Duodenal mucosa (tissue), 2 donors: ENCODE measurements at regions not wholly inside any gene's neighbourhood (a gene's known extent, or its start where the extent isn't known, plus 50 kb on each side); places are given as distances from the start of the nearest gene placed in this dataset.
"Not testable (repeated sequence)": the region's sequence is repeated elsewhere in the genome, so short reads cannot be mapped to it uniquely, and the experiment has no call there.

Experiments
- H3K27ac ChIP-seq: one replicate; pipeline ENCODE4 v1.7.0; 2013; ENCODE audit warnings: low read depth, low read length
- H3K27me3 ChIP-seq, 2 donors: one replicate each; pipeline ENCODE4 v1.7.0; 2013; ENCODE audit warnings: low read length in 2 of 2, control low read depth in 1 of 2; ENCODE audit not compliant: insufficient read depth in 2 of 2, control insufficient read depth in 1 of 2
- H3K36me3 ChIP-seq, 2 donors: one replicate each; pipeline ENCODE4 v1.7.0; 2013; ENCODE audit warnings: low read length in 2 of 2, control low read depth in 1 of 2; ENCODE audit not compliant: insufficient read depth in 2 of 2, control insufficient read depth in 1 of 2
- H3K4me1 ChIP-seq, 2 donors: one replicate each; pipeline ENCODE4 v1.7.0; 2013; ENCODE audit warnings: low read length in 2 of 2, control low read depth in 1 of 2; ENCODE audit not compliant: insufficient read depth in 2 of 2, control insufficient read depth in 1 of 2
- H3K4me3 ChIP-seq, 2 donors: one replicate each; pipeline ENCODE4 v1.7.0; 2013; ENCODE audit warnings: low read length in 2 of 2, low read depth in 1 of 2
- H3K9ac ChIP-seq, 2 donors: one replicate each; pipeline ENCODE4 v1.7.0; 2013; ENCODE audit warnings: low read length in 2 of 2, low read depth in 1 of 2
- H3K9me3 ChIP-seq, 2 donors: one replicate each; pipeline ENCODE4 v1.7.0; 2013; ENCODE audit warnings: low read length in 2 of 2, control low read depth in 1 of 2; ENCODE audit not compliant: control insufficient read depth in 1 of 2

DNA sequence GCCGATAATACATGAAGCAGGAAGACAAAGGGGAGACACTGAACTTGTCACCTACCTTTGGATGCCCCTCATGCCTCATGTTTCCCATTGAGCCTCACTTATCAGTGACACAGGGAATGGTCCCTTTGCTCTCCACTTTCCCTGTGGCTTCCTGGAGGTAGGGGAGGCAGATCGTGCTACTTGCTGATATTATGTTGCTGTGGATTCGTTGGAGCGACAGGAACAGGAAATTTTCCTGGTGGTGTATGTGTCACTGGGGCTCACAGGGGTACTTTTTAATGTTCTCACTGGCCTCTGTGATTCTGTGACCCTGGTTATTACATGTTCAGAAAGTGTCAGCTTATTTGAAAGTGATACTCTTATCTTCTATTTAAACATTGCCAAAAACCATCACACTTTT lies 72.7 kb upstream of the VKORC1L1 start:
- H3K27ac ChIP-seq, H3K9me3 ChIP-seq, H3K9ac ChIP-seq, H3K27me3 ChIP-seq, H3K4me1 ChIP-seq, H3K4me3 ChIP-seq: not testable (repeated sequence)
- peaks cover 0 to 11% of the 10 kb centered on the region in 2 donors for H3K36me3 ChIP-seq

GRCh38 chr7:65800890-65801341 lies 72.0 kb upstream of the VKORC1L1 start:
- no peaks in the 10 kb centered on the region for H3K27me3 ChIP-seq
- H3K9ac ChIP-seq: no peak overlapping the region
- H3K4me3 ChIP-seq: no peak overlapping the region
- no peaks in the 10 kb centered on the region for H3K4me1 ChIP-seq
- no peaks in the 10 kb centered on the region for H3K9me3 ChIP-seq
- H3K36me3 ChIP-seq: peaks cover 0 to 11% of the 10 kb centered on the region in 2 donors
- H3K27ac ChIP-seq: no peak overlapping the region

DNA sequence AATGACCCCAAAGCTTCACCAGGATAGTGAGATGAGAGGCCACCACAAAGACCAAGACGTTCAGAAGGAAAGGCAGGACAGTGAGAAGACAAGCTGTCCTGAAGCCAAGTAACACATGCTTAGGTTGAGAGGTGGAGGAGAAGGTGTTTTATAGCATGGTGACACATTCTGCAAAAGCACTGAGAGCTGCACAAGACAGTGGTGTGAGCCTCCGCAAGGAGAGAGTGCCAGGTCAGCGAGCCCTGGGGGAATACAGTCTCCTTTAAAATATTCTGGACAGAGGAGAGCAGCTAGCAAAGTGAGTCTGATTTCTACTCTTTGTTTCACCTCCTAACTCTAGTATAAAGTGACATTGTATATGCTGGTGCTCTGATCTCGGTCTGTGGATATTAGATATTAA lies 68.0 kb upstream of the VKORC1L1 start:
- Histone ChIP-seq H3K36me3 (peaks cover 0 to 7% of the 10 kb centered on the region in 2 donors), H3K27me3 (no peaks in the 10 kb centered on the region), H3K4me3 (no peak overlapping the region), H3K9me3 (no peaks in the 10 kb centered on the region), H3K27ac (no peak overlapping the region), H3K4me1 (no peaks in the 10 kb centered on the region), H3K9ac (no peak overlapping the region)

- H3K4me1 ChIP-seq, H3K9me3 ChIP-seq, H3K36me3 ChIP-seq: not testable (repeated sequence)
Measured at GRCh38 chr7:65807067-65807466, 65.8 kb upstream of the VKORC1L1 start.

DNA sequence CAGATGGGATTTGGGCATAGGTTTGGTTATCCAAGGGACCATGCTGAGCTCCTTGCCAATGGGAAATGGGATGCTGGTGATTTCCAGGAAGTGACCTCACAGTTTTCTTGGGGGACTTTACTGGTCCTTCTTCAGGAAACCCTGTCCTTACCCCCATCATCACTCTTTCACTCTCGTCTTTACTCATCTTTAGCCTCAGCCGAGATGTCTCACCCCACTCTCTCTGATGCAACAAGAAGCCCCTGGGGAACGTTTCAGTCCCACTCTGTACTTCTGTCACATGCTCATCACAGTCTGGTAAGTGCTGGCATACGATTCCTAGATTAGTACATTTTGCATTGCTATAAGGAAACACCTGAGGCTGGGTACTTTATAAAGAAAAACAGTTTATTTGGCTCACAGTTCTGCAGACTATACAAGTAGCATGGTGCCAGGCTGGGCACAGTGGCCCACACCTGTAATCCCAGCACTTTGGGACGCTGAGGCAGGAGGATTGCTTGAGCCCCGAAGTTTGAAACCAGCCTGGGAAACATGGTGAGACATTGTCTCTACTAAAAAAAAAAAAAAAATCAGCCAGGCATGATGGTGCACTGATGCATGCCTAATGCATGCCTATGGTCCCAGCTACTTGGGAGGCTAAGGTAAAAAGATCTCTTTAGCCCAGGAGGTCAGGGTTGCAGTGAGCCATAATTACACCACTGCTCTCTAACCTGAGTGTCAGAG lies 63.5 kb upstream of the VKORC1L1 start:
- Histone ChIP-seq H3K36me3 (no peaks in the 10 kb centered on the region), H3K4me3 (no peak overlapping the region), H3K27me3 (no peaks in the 10 kb centered on the region), H3K27ac (no peak overlapping the region), H3K9me3 (no peaks in the 10 kb centered on the region), H3K9ac (no peak overlapping the region), H3K4me1 (no peaks in the 10 kb centered on the region)

More at GRCh38 chr7:65807067-65807466, 65.8 kb upstream of the VKORC1L1 start:
- not testable (repeated sequence) for H3K4me3 ChIP-seq, H3K9ac ChIP-seq, H3K27me3 ChIP-seq, H3K27ac ChIP-seq

GRCh38 chr7:65809982-65810288 lies 62.9 kb upstream of the VKORC1L1 start:
- no peak overlapping the region for H3K4me3 ChIP-seq

DNA sequence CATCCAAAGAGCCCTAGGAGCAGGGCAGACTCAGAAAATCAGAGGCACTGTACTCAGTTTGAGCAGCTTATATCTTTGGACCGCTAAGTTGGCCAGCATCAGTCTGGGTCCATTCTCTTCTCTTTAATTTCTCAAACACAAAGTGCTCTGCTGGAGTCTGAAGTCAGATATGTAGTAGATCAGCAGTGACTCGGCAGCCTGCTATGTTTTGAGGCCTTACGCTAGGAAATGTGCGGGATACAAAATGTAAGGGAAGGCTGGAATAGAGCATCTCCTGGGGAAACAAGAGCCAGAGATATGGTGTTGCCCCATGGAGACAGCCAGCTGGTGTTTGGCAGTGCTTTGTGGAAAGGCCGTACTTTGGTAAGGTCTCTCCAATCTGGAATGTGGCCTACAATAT lies 60.6 kb upstream of the VKORC1L1 start:
- no peak overlapping the region for H3K27ac ChIP-seq
- no peaks in the 10 kb centered on the region for H3K36me3 ChIP-seq
- no peaks in the 10 kb centered on the region for H3K27me3 ChIP-seq
- no peak overlapping the region for H3K4me3 ChIP-seq
- H3K9ac ChIP-seq: no peak overlapping the region
- H3K9me3 ChIP-seq: no peaks in the 10 kb centered on the region
- no peaks in the 10 kb centered on the region for H3K4me1 ChIP-seq

More at GRCh38 chr7:65809982-65810288, 62.9 kb upstream of the VKORC1L1 start:
- no peak overlapping the region for H3K27ac ChIP-seq
- H3K36me3 ChIP-seq: no peaks in the 10 kb centered on the region
- no peaks in the 10 kb centered on the region for H3K4me1 ChIP-seq
- no peaks in the 10 kb centered on the region for H3K27me3 ChIP-seq
- H3K9me3 ChIP-seq: no peaks in the 10 kb centered on the region
- no peak overlapping the region for H3K9ac ChIP-seq

DNA sequence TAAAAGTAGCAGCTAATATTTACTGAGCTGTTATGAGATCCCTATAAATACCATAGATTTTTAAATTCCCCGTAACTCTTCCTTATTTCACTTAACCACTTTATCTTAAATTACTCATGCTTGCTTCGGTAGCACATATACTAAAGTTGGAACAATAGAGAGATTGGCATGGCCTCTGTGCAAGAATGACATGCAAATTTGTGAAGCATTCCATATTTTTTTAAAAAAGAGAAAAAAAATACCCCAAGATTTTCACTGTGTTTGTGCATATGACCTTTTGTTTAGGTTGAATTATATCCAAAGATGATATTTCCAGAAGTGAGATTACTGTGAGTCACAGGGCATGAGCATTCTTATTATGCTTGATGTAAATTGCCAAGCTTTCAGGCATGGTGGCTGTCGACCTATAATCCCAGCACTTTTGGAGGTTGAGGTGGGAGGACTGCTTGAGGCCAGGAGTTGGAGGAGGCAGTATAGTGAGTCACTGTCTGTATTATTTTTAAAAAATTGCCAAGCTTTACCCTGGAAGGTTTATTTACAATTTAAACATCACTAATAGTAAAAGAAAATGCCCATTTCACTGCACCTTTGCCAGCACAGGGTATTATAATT lies 58.2 kb upstream of the VKORC1L1 start:
- H3K9ac ChIP-seq, H3K36me3 ChIP-seq, H3K4me1 ChIP-seq, H3K27me3 ChIP-seq, H3K27ac ChIP-seq, H3K9me3 ChIP-seq, H3K4me3 ChIP-seq: not testable (repeated sequence)

DNA sequence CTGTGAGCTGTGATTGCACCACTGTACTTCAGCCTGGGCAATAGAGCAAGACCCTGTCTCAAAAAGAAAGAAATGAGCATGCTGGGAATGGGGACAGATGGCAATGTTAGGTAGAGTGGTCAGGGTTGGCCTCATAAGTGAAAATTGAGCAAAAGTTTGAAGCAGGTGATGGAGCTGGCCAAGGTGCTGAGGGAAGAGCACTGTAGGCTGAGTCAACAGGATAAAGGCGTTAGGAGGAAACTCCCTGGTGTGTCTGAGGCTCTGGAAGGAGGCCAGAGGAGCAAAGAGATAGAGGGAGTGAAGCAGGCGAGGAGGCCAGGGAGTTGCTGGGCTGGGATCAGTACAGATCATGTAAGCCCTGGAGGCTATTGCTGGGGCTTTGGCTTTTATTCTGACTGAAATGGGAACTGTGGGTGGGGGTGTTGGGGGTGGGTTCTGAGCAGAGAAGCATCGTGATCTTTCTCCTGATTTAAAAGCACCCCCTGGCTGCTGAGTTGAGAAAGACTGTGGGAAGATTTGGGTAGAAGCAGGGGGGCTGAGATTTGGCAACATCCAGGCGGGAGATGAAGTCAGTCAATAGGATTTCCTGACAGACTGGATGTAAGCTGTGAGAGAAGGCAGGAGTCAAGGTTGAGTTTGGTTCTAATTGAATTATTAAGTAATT lies 52.5 kb upstream of the VKORC1L1 start:
- Histone ChIP-seq H3K9ac (no peak overlapping the region), H3K9me3 (no peaks in the 10 kb centered on the region), H3K4me1 (no peaks in the 10 kb centered on the region), H3K36me3 (no peaks in the 10 kb centered on the region), H3K4me3 (no peak overlapping the region), H3K27ac (no peak overlapping the region), H3K27me3 (no peaks in the 10 kb centered on the region)
